ENCODE measurements at regions not wholly inside any gene's neighbourhood (a gene's known extent, or its start where the extent isn't known, plus 50 kb on each side); places are given as distances from the start of the nearest gene placed in this dataset.

GRCh38 chr2:64749446-64749845, 95.7 kb upstream of the SERTAD2 start:
- Histone ChIP-seq H2AFZ (ENCODE audit: low read length) (no peak overlapping the region), H3K23ac (ENCODE audit: insufficient read length, low read depth, low read length) (no peak overlapping the region), H4K20me1 (ENCODE audit: control insufficient read depth, insufficient read depth, insufficient read length) (no peaks in the 10 kb centered on the region), H3K27me3 (ENCODE audit: insufficient read depth, low read length) (peaks cover 2% of the 10 kb centered on the region; the same call in 1 of the 2 replicates), H2BK15ac (ENCODE audit: low read depth, low read length) (no peak overlapping the region), H3K23me2 (ENCODE audit: insufficient read length, low read depth, low read length, poor library complexity, severe bottlenecking) (peaks cover 6% of the 10 kb centered on the region), H4K8ac (replicated peaks; ENCODE audit: insufficient read length, low read depth, low read length) (no peak overlapping the region), H2AK5ac (ENCODE audit: insufficient read length, low read length) (no peak overlapping the region), H4K91ac (ENCODE audit: insufficient read length, low read depth, low read length) (no peak overlapping the region), H3K79me2 (ENCODE audit: insufficient read depth, low read length) (no peaks in the 10 kb centered on the region), H2BK5ac (ENCODE audit: insufficient read length, low read length) (no peak overlapping the region), H3K4me2 (ENCODE audit: insufficient read depth, insufficient read length, low read length) (peak overlapping the region; percentile 48), H3K79me1 (ENCODE audit: insufficient read depth, low read depth, low read length, poor library complexity, severe bottlenecking) (no peaks in the 10 kb centered on the region), H2BK20ac (ENCODE audit: low read depth, low read length, poor library complexity, severe bottlenecking) (no peak overlapping the region), H3K9ac (ENCODE audit: extremely low read depth, insufficient read length, low read length) (no peak overlapping the region), H3K18ac (ENCODE audit: insufficient read length, low read depth, low read length) (no peak overlapping the region), H3K4ac (ENCODE audit: low read depth, low read length) (no peak overlapping the region), H3K14ac (ENCODE audit: insufficient read depth, low read length) (no peak overlapping the region), H3T11ph (ENCODE audit: low read length) (no peak overlapping the region), H4K5ac (ENCODE audit: insufficient read length, low read depth, low read length) (no peak overlapping the region), H3K56ac (ENCODE audit: insufficient read length, low read depth, low read length) (no peak overlapping the region), H2BK120ac (ENCODE audit: low read depth, low read length, poor library complexity, severe bottlenecking) (no peak overlapping the region), H2BK12ac (ENCODE audit: insufficient read length, low read depth, low read length) (no peak overlapping the region), H3K4me1 (ENCODE audit: insufficient read depth, low read length) (no peaks in the 10 kb centered on the region), H3K9me3 (ENCODE audit: control insufficient read depth, low read depth, low read length) (no peaks in the 10 kb centered on the region), H3K27ac (ENCODE audit: insufficient read length, low read depth, low read length) (no peak overlapping the region)
- peak overlapping the region; percentile 88 to 99 for H3K4me3 Mint-ChIP-seq
- no peaks in the 10 kb centered on the region for H3K36me3 Mint-ChIP-seq (ENCODE audit: insufficient read depth in 1 of 3, low read depth in 3 of 3)
- H3K27me3 Mint-ChIP-seq (ENCODE audit: low read depth): peaks cover 24% of the 10 kb centered on the region
- TF ChIP-seq CTCF (conservative IDR thresholded peaks at IDR 0.05): no peak
- H3K27ac Mint-ChIP-seq: no peak overlapping the region
- H3K9me3 Mint-ChIP-seq: no peaks in the 10 kb centered on the region
- WGBS (ENCODE audit: extremely low coverage, insufficient read length, low lambda C conversion rate): no CpG with 5 or more reads among the region's 4 CpGs
- DNase-seq: no peak
- peaks cover 13% of the 10 kb centered on the region in 2 experiments for H3K4me1 Mint-ChIP-seq

Measured in H9 (cell line).